GM23248 (cell line): ENCODE measurements at regions not wholly inside any gene's neighbourhood (a gene's known extent, or its start where the extent isn't known, plus 50 kb on each side); places are given as distances from the start of the nearest gene placed in this dataset.

Experiments
- DNase-seq: peaks from one replicate; pipeline ENCODE4 v3.0.0-alpha.2; 2015
- H2AFZ ChIP-seq: fragments of 200-600 bp; sonication (generic); 2 replicates; pipeline ENCODE4 v1.6.1; 2016; ENCODE audit warnings: antibody characterized with exemption
- H3F3A ChIP-seq: fragments of 200-600 bp; sonication (generic); 2 replicates; pipeline ENCODE4 v1.6.1; 2016; ENCODE audit warnings: mild to moderate bottlenecking, antibody characterized with exemption, mixed run types; ENCODE audit not compliant: insufficient read depth
- H3K27ac ChIP-seq: fragments of 200-600 bp; sonication (generic); 2 replicates; pipeline ENCODE4 v1.5.1; 2016; ENCODE audit warnings: mild to moderate bottlenecking
- H3K27me3 ChIP-seq: fragments of 200-600 bp; sonication (generic); replicated peaks from 2 replicates; pipeline ENCODE4 v1.6.1; 2016; ENCODE audit warnings: mild to moderate bottlenecking; ENCODE audit not compliant: insufficient read depth
- H3K36me3 ChIP-seq: fragments of 200-600 bp; sonication (generic); 2 replicates; pipeline ENCODE4 v1.6.1; 2016; ENCODE audit warnings: low read depth, mild to moderate bottlenecking
- H3K4me1 ChIP-seq: fragments of 200-600 bp; sonication (generic); 2 replicates; pipeline ENCODE4 v1.6.1; 2016; ENCODE audit warnings: mild to moderate bottlenecking; ENCODE audit not compliant: insufficient read depth
- H3K4me2 ChIP-seq: fragments of 200-600 bp; sonication (generic); one replicate; pipeline ENCODE4 v1.6.1; 2016; ENCODE audit warnings: mild to moderate bottlenecking; ENCODE audit not compliant: unreplicated experiment
- H3K4me3 ChIP-seq: fragments of 200-600 bp; sonication (generic); 2 replicates; pipeline ENCODE4 v1.5.1; 2016; ENCODE audit warnings: mild to moderate bottlenecking
- H3K79me2 ChIP-seq: fragments of 200-600 bp; sonication (generic); 2 replicates; pipeline ENCODE4 v1.6.1; 2016; ENCODE audit warnings: mild to moderate bottlenecking; ENCODE audit not compliant: insufficient read depth
- H3K9ac ChIP-seq: fragments of 200-600 bp; sonication (generic); 2 replicates; pipeline ENCODE4 v1.6.1; 2016; ENCODE audit warnings: mild to moderate bottlenecking
- H3K9me2 ChIP-seq: fragments of 200-600 bp; sonication (generic); 2 replicates; pipeline ENCODE4 v1.6.1; 2016; ENCODE audit warnings: mixed run types, mild to moderate bottlenecking, moderate library complexity; ENCODE audit not compliant: insufficient read depth
- H3K9me3 ChIP-seq: fragments of 200-600 bp; sonication (generic); one replicate; pipeline ENCODE4 v1.6.1; 2017; ENCODE audit warnings: low read depth
- H4K20me1 ChIP-seq: fragments of 200-600 bp; sonication (generic); 2 replicates; pipeline ENCODE4 v1.6.0; 2016; ENCODE audit not compliant: insufficient read depth
- EZH2 ChIP-seq: fragments of 200-600 bp; sonication (generic); IDR thresholded peaks from 2 replicates; pipeline ENCODE4 v1.6.1; 2018; ENCODE audit warnings: antibody characterized with exemption, mild to moderate bottlenecking; ENCODE audit not compliant: insufficient read depth, poor library complexity, severe bottlenecking
- EZH2phosphoT487 ChIP-seq: fragments of 200-600 bp; sonication (generic); IDR thresholded peaks from 2 replicates; pipeline ENCODE4 v1.6.1; 2018; ENCODE audit warnings: antibody characterized with exemption, moderate library complexity, mild to moderate bottlenecking, low read depth; ENCODE audit not compliant: insufficient read depth
- WGBS, 2 experiments: methylation state at CpG; one replicate each; pipeline ENCODE4 v1.1.6; 2015 to 2017; ENCODE audit warnings: low lambda C conversion rate in 2 of 2, low coverage in 1 of 2; ENCODE audit errors: missing lambda C conversion rate in 2 of 2; 5-methylcytosine and 5-hydroxymethylcytosine counted together
- in situ Hi-C: fragments of 300-500 bp; cut with MboI; formaldehyde crosslinking; loops from 2 replicates; pipeline ENCODE4 v1.15.0; 2020

GRCh38 chr7:24466168-24466768, 107.0 kb upstream of the PALS2 start:
- Histone ChIP-seq H3K36me3 (no peaks in the 10 kb centered on the region), H3K4me1 (no peaks in the 10 kb centered on the region), H3K27me3 (no peaks in the 10 kb centered on the region), H3K27ac (no peak overlapping the region), H3K9me2 (no peaks in the 10 kb centered on the region), H3K9me3 (no peaks in the 10 kb centered on the region), H2AFZ (no peak overlapping the region), H3K4me2 (no peak overlapping the region), H3K4me3 (no peak overlapping the region), H3K79me2 (no peaks in the 10 kb centered on the region), H3F3A (no peaks in the 10 kb centered on the region), H3K9ac (no peak overlapping the region), H4K20me1 (no peaks in the 10 kb centered on the region)
- no peak for DNase-seq
- 28 to 34% methylated on average over 3 of the region's 3 CpGs for WGBS, 2 experiments
- TF ChIP-seq EZH2phosphoT487 (no peak), EZH2 (no peak)
- in situ Hi-C loops, result no loop called here

- no peak overlapping the region for H3K4me3 ChIP-seq
- no peak overlapping the region for H3K9ac ChIP-seq
- H3K79me2 ChIP-seq, result no peaks in the 10 kb centered on the region
- DNase-seq, result no peak
- H2AFZ ChIP-seq, result no peak overlapping the region
- 67 to 73% methylated on average over 2 of the region's 2 CpGs for WGBS, 2 experiments
- H3K27me3 ChIP-seq, result no peaks in the 10 kb centered on the region
- no peaks in the 10 kb centered on the region for H3K9me2 ChIP-seq
- no peaks in the 10 kb centered on the region for H3K4me1 ChIP-seq
- H3K36me3 ChIP-seq, result no peaks in the 10 kb centered on the region
- H3K4me2 ChIP-seq, result no peak overlapping the region
- no peaks in the 10 kb centered on the region for H3K9me3 ChIP-seq
- TF ChIP-seq EZH2phosphoT487 (no peak), EZH2 (no peak)
- H3F3A ChIP-seq, result no peaks in the 10 kb centered on the region
- in situ Hi-C loops, result no loop called here
- H3K27ac ChIP-seq, result no peak overlapping the region
- H4K20me1 ChIP-seq, result no peaks in the 10 kb centered on the region
Measured at GRCh38 chr7:24469118-24469517, 104.1 kb upstream of the PALS2 start.

GRCh38 chr7:24472093-24472492, 101.2 kb upstream of the PALS2 start:
- WGBS, 2 experiments, result 82 to 90% methylated on average over 1 of the region's 1 CpG
- H3K27me3 ChIP-seq, result no peaks in the 10 kb centered on the region
- H3F3A ChIP-seq, result peaks cover 3% of the 10 kb centered on the region; the same call in 1 of the 2 replicates
- H3K4me2 ChIP-seq, result no peak overlapping the region
- in situ Hi-C loops, result no loop called here
- no peak overlapping the region for H3K27ac ChIP-seq
- TF ChIP-seq EZH2, result no peak
- no peak for TF ChIP-seq EZH2phosphoT487
- DNase-seq, result no peak
- peaks cover 8% of the 10 kb centered on the region for H3K4me1 ChIP-seq
- H2AFZ ChIP-seq, result no peak overlapping the region
- no peaks in the 10 kb centered on the region for H3K9me3 ChIP-seq
- no peak overlapping the region for H3K4me3 ChIP-seq
- H3K9ac ChIP-seq, result no peak overlapping the region
- H3K9me2 ChIP-seq, result no peaks in the 10 kb centered on the region
- no peaks in the 10 kb centered on the region for H4K20me1 ChIP-seq
- H3K36me3 ChIP-seq, result no peaks in the 10 kb centered on the region
- H3K79me2 ChIP-seq, result no peaks in the 10 kb centered on the region

- Histone ChIP-seq H3K9me3 (no peaks in the 10 kb centered on the region), H4K20me1 (no peaks in the 10 kb centered on the region), H3K9ac (no peak overlapping the region), H2AFZ (no peak overlapping the region), H3K27ac (no peak overlapping the region), H3K9me2 (no peaks in the 10 kb centered on the region), H3K4me1 (peaks cover 21% of the 10 kb centered on the region), H3F3A (peaks cover 18% of the 10 kb centered on the region; the same call in 1 of the 2 replicates), H3K4me2 (no peak overlapping the region), H3K27me3 (no peaks in the 10 kb centered on the region), H3K36me3 (no peaks in the 10 kb centered on the region), H3K4me3 (no peak overlapping the region), H3K79me2 (no peaks in the 10 kb centered on the region)
- TF ChIP-seq EZH2phosphoT487, result no peak
- no peak for TF ChIP-seq EZH2
- DNase-seq, result no peak
- WGBS, 2 experiments, result 70 to 73% methylated on average over 8 of the region's 8 CpGs
- in situ Hi-C loops, result no loop called here
Measured at GRCh38 chr7:24475166-24475961, 97.9 kb upstream of the PALS2 start.
